ENCODE measurements at regions not wholly inside any gene's neighbourhood (a gene's known extent, or its start where the extent isn't known, plus 50 kb on each side); places are given as distances from the start of the nearest gene placed in this dataset.
"Not testable (repeated sequence)": the region's sequence is repeated elsewhere in the genome, so short reads cannot be mapped to it uniquely, and the experiment has no call there.

GRCh38 chr14:43579671-43580070 is 927.4 kb downstream of the FSCB start:
- no peak overlapping the region for H3K27ac ChIP-seq

GRCh38 chr14:43568022-43568421 is 939.1 kb downstream of the FSCB start:
- H3K27ac ChIP-seq, result no peak overlapping the region
- H3K36me3 ChIP-seq (ENCODE audit: insufficient read depth), result no peaks in the 10 kb centered on the region
- H3K79me2 ChIP-seq (ENCODE audit: insufficient read depth, low read depth), result no peaks in the 10 kb centered on the region
- no peaks in the 10 kb centered on the region for H4K20me1 ChIP-seq (ENCODE audit: insufficient read depth)
- no peak overlapping the region for H3K9ac ChIP-seq
- no peak overlapping the region for H2AFZ ChIP-seq (ENCODE audit: low read depth)
- H3K27me3 ChIP-seq (ENCODE audit: insufficient read depth, low read depth), result no peaks in the 10 kb centered on the region
- H3K4me2 ChIP-seq, result no peak overlapping the region
- no peak for TF ChIP-seq CTCF (conservative IDR thresholded peaks at IDR 0.05; ENCODE audit: low read depth, low read length)
- no peaks in the 10 kb centered on the region for H3K4me1 ChIP-seq (ENCODE audit: low read depth, poor library complexity, severe bottlenecking)
- no peak overlapping the region for H3K4me3 ChIP-seq (IDR thresholded peaks at IDR 0.05; ENCODE audit: insufficient read depth, low read depth, low read length)

More at GRCh38 chr14:43579671-43580070, 927.4 kb downstream of the FSCB start:
- no peak overlapping the region for H3K9ac ChIP-seq
- H3K4me2 ChIP-seq, result no peak overlapping the region
- no peak for TF ChIP-seq CTCF (conservative IDR thresholded peaks at IDR 0.05; ENCODE audit: low read depth, low read length)
- H3K36me3 ChIP-seq (ENCODE audit: insufficient read depth), result no peaks in the 10 kb centered on the region
- no peak overlapping the region for H2AFZ ChIP-seq (ENCODE audit: low read depth)
- no peaks in the 10 kb centered on the region for H3K4me1 ChIP-seq (ENCODE audit: low read depth, poor library complexity, severe bottlenecking)
- H3K79me2 ChIP-seq (ENCODE audit: insufficient read depth, low read depth), result no peaks in the 10 kb centered on the region
- H4K20me1 ChIP-seq (ENCODE audit: insufficient read depth), result no peaks in the 10 kb centered on the region
- H3K27me3 ChIP-seq (ENCODE audit: insufficient read depth, low read depth), result no peaks in the 10 kb centered on the region
- no peak overlapping the region for H3K4me3 ChIP-seq (IDR thresholded peaks at IDR 0.05; ENCODE audit: insufficient read depth, low read depth, low read length)

- TF ChIP-seq CTCF (conservative IDR thresholded peaks at IDR 0.05; ENCODE audit: low read depth, low read length), result no peak
- Histone ChIP-seq H3K27me3 (ENCODE audit: insufficient read depth, low read depth) (no peaks in the 10 kb centered on the region), H3K4me2 (no peak overlapping the region), H3K27ac (no peak overlapping the region), H2AFZ (ENCODE audit: low read depth) (no peak overlapping the region), H3K9ac (no peak overlapping the region), H3K79me2 (ENCODE audit: insufficient read depth, low read depth) (no peaks in the 10 kb centered on the region), H4K20me1 (ENCODE audit: insufficient read depth) (no peaks in the 10 kb centered on the region), H3K36me3 (ENCODE audit: insufficient read depth) (no peaks in the 10 kb centered on the region), H3K4me1 (ENCODE audit: low read depth, poor library complexity, severe bottlenecking) (no peaks in the 10 kb centered on the region), H3K4me3 (IDR thresholded peaks at IDR 0.05; ENCODE audit: insufficient read depth, low read depth, low read length) (no peak overlapping the region)
These were observed 958.7 kb downstream of the FSCB start for GRCh38 chr14:43548368-43548767.

- not testable (repeated sequence) for H3K27me3 ChIP-seq (ENCODE audit: insufficient read depth, low read depth); H3K36me3 ChIP-seq (ENCODE audit: insufficient read depth); H2AFZ ChIP-seq (ENCODE audit: low read depth); H3K4me2 ChIP-seq; H3K27ac ChIP-seq; H3K4me1 ChIP-seq (ENCODE audit: low read depth, poor library complexity, severe bottlenecking); H4K20me1 ChIP-seq (ENCODE audit: insufficient read depth); H3K79me2 ChIP-seq (ENCODE audit: insufficient read depth, low read depth); H3K9ac ChIP-seq; H3K4me3 ChIP-seq (IDR thresholded peaks at IDR 0.05; ENCODE audit: insufficient read depth, low read depth, low read length)
These were observed 959.5 kb downstream of the FSCB start for GRCh38 chr14:43547596-43547995.

- Histone ChIP-seq H2AFZ (ENCODE audit: low read depth) (no peak overlapping the region), H3K4me3 (IDR thresholded peaks at IDR 0.05; ENCODE audit: insufficient read depth, low read depth, low read length) (no peak overlapping the region), H3K4me1 (ENCODE audit: low read depth, poor library complexity, severe bottlenecking) (no peaks in the 10 kb centered on the region), H3K27ac (no peak overlapping the region), H3K27me3 (ENCODE audit: insufficient read depth, low read depth) (no peaks in the 10 kb centered on the region), H3K4me2 (no peak overlapping the region), H3K79me2 (ENCODE audit: insufficient read depth, low read depth) (no peaks in the 10 kb centered on the region), H3K9ac (no peak overlapping the region), H3K36me3 (ENCODE audit: insufficient read depth) (no peaks in the 10 kb centered on the region), H4K20me1 (ENCODE audit: insufficient read depth) (no peaks in the 10 kb centered on the region)
- TF ChIP-seq CTCF (conservative IDR thresholded peaks at IDR 0.05; ENCODE audit: low read depth, low read length), result no peak
These were observed 965.7 kb downstream of the FSCB start for GRCh38 chr14:43541356-43541755.

Data from KMS-11 (cell line).